Neural cell (in vitro differentiated cells): ENCODE measurements at regions not wholly inside any gene's neighbourhood (a gene's known extent, or its start where the extent isn't known, plus 50 kb on each side); places are given as distances from the start of the nearest gene placed in this dataset.
A peak's percentile ranks its signal among the peaks of the same experiment; 100 is the strongest.

Source experiments
- H2AFZ ChIP-seq: fragments of 200-600, 300-800 bp; sonication (generic), shearing (Covaris generic); 2 replicates; pipeline ENCODE4 v1.6.0; 2014; ENCODE audit warnings: low read depth, mild to moderate bottlenecking, antibody characterized with exemption, low read length, moderate library complexity
- H3F3A ChIP-seq: fragments of 200-600 bp; shearing (Covaris generic); 2 replicates; pipeline ENCODE4 v1.6.1; 2016; ENCODE audit warnings: mild to moderate bottlenecking, moderate library complexity, mixed read lengths, antibody characterized with exemption, low read length; ENCODE audit not compliant: insufficient read depth, poor library complexity, severe bottlenecking
- H3K27ac ChIP-seq: fragments of 200-600, 300-800 bp; sonication (generic), shearing (Covaris generic); 2 replicates; pipeline ENCODE4 v1.5.1; 2014; ENCODE audit warnings: mild to moderate bottlenecking, low read length, moderate library complexity
- H3K27me3 ChIP-seq: fragments of 300-800, 200-600 bp; sonication (generic), shearing (Covaris generic); 2 replicates; pipeline ENCODE4 v1.6.0; 2014; ENCODE audit warnings: mild to moderate bottlenecking, low read depth, low read length, moderate library complexity; ENCODE audit not compliant: insufficient read depth
- H3K36me3 ChIP-seq: fragments of 300-800, 200-600 bp; sonication (generic), shearing (Covaris generic); 2 replicates; pipeline ENCODE4 v1.5.1; 2014; ENCODE audit warnings: mild to moderate bottlenecking, antibody characterized with exemption, low read length, moderate library complexity; ENCODE audit not compliant: insufficient read depth
- H3K4me2 ChIP-seq: fragments of 300-800, 200-600 bp; sonication (generic), shearing (Covaris generic); 2 replicates; pipeline ENCODE4 v1.6.0; 2014; ENCODE audit warnings: mild to moderate bottlenecking, low read length
- H3K4me3 ChIP-seq: fragments of 300-800, 200-600 bp; sonication (generic), shearing (Covaris generic); 2 replicates; pipeline ENCODE4 v1.5.1; 2014; ENCODE audit warnings: mild to moderate bottlenecking, low read length, moderate library complexity
- H3K79me2 ChIP-seq: fragments of 200-600 bp; shearing (Covaris generic); replicated peaks from 2 replicates; pipeline ENCODE4 v1.6.0; 2014; ENCODE audit warnings: mild to moderate bottlenecking, low read length, moderate library complexity; ENCODE audit not compliant: insufficient read depth
- H3K9ac ChIP-seq: fragments of 300-800, 200-600 bp; sonication (generic), shearing (Covaris generic); 2 replicates; pipeline ENCODE4 v1.6.1; 2016; ENCODE audit warnings: mild to moderate bottlenecking, low read length, mixed read lengths
- H3K9me2 ChIP-seq: fragments of 200-600 bp; shearing (Covaris generic); 2 replicates; pipeline ENCODE4 v1.6.1; 2016; ENCODE audit warnings: mild to moderate bottlenecking, low read length, mixed read lengths; ENCODE audit not compliant: insufficient read depth
- H3K9me3 ChIP-seq: fragments of 200-600, 300-800 bp; sonication (generic), shearing (Covaris generic); 2 replicates; pipeline ENCODE4 v1.6.1; 2016; ENCODE audit warnings: mild to moderate bottlenecking, mixed run types, low read length, moderate library complexity, mixed read lengths
- H4K20me1 ChIP-seq: fragments of 200-600 bp; shearing (Covaris generic); 2 replicates; pipeline ENCODE4 v1.6.1; 2016; ENCODE audit warnings: mild to moderate bottlenecking, mixed run types; ENCODE audit not compliant: insufficient read depth
- EP300 ChIP-seq: fragments of 450-650 bp; conservative IDR thresholded peaks from 2 replicates; pipeline ENCODE4 v1.6.1; 2014; ENCODE audit warnings: antibody characterized with exemption, mild to moderate bottlenecking, moderate library complexity; ENCODE audit not compliant: poor library complexity, severe bottlenecking
- EZH2 ChIP-seq: fragments of 200-600, 300-800 bp; shearing (Covaris generic), sonication (generic); IDR thresholded peaks from 2 replicates; pipeline ENCODE4 v1.6.1; 2014; ENCODE audit warnings: antibody characterized with exemption, low read length, borderline replicate concordance, mild to moderate bottlenecking; ENCODE audit not compliant: insufficient read depth, poor library complexity, severe bottlenecking
- MXI1 ChIP-seq: fragments of 450-650 bp; conservative IDR thresholded peaks from 2 replicates; pipeline ENCODE4 v1.6.1; 2014; ENCODE audit warnings: antibody characterized with exemption, mild to moderate bottlenecking; ENCODE audit not compliant: poor library complexity, severe bottlenecking
- POLR2AphosphoS5 ChIP-seq: IDR thresholded peaks from 2 replicates; pipeline ENCODE4 v1.6.1; 2012
- RAD21 ChIP-seq: fragments of 450-650 bp; conservative IDR thresholded peaks from 2 replicates; pipeline ENCODE4 v1.6.1; 2014; ENCODE audit warnings: antibody characterized with exemption, mild to moderate bottlenecking, moderate library complexity
- SMC3 ChIP-seq: fragments of 450-650 bp; conservative IDR thresholded peaks from 2 replicates; pipeline ENCODE4 v1.6.1; 2014; ENCODE audit warnings: antibody characterized with exemption, mild to moderate bottlenecking, moderate library complexity; ENCODE audit not compliant: poor library complexity
- TAF1 ChIP-seq: IDR thresholded peaks from 2 replicates; pipeline ENCODE4 v1.6.1; 2012; ENCODE audit warnings: low read depth
- TF ChIP-seq, protein P1 (sequence below): IDR thresholded peaks from 2 replicates; pipeline ENCODE4 v1.6.1; 2012; ENCODE audit warnings: borderline replicate concordance
- TF ChIP-seq, protein P2 (sequence below): fragments of 450-650 bp; IDR thresholded peaks from 2 replicates; pipeline ENCODE4 v1.5.1; 2014; ENCODE audit warnings: antibody characterized with exemption, mild to moderate bottlenecking, moderate library complexity; ENCODE audit not compliant: poor library complexity, severe bottlenecking

DNA sequence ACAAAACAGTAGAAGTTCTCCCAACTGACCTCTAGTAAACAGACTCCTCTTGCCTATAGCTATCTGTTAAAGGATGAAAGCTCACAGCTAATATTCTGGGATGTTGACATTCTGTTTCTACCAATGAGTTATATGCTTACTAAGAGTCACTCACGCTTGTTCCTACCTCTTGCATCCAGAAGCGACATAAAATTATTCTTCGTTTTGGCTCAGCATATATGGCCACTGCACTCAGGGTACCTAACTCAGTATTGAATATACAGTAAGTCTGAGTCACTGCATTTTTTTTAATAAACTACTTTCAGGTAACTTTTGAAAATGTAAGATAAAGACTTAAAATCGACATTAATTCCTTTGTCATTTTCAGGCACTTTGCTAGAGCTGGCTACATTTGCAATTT lies 214.4 kb upstream of the STXBP5 start:
- Histone ChIP-seq H3K9me3 (no peaks in the 10 kb centered on the region), H3K27me3 (no peaks in the 10 kb centered on the region), H3K9ac (no peak overlapping the region), H4K20me1 (no peaks in the 10 kb centered on the region), H3K9me2 (no peaks in the 10 kb centered on the region), H3K36me3 (no peaks in the 10 kb centered on the region), H3F3A (no peaks in the 10 kb centered on the region), H3K27ac (peak overlapping the region; percentile 86), H3K4me3 (no peak overlapping the region), H3K79me2 (no peaks in the 10 kb centered on the region), H3K4me2 (no peak overlapping the region), H2AFZ (no peak overlapping the region)
- TF ChIP-seq EZH2 (no peak), SMC3 (no peak), TAF1 (no peak), POLR2AphosphoS5 (no peak), EP300 (no peak), RAD21 (no peak), MXI1 (no peak)
- TF ChIP-seq, protein P1, sequence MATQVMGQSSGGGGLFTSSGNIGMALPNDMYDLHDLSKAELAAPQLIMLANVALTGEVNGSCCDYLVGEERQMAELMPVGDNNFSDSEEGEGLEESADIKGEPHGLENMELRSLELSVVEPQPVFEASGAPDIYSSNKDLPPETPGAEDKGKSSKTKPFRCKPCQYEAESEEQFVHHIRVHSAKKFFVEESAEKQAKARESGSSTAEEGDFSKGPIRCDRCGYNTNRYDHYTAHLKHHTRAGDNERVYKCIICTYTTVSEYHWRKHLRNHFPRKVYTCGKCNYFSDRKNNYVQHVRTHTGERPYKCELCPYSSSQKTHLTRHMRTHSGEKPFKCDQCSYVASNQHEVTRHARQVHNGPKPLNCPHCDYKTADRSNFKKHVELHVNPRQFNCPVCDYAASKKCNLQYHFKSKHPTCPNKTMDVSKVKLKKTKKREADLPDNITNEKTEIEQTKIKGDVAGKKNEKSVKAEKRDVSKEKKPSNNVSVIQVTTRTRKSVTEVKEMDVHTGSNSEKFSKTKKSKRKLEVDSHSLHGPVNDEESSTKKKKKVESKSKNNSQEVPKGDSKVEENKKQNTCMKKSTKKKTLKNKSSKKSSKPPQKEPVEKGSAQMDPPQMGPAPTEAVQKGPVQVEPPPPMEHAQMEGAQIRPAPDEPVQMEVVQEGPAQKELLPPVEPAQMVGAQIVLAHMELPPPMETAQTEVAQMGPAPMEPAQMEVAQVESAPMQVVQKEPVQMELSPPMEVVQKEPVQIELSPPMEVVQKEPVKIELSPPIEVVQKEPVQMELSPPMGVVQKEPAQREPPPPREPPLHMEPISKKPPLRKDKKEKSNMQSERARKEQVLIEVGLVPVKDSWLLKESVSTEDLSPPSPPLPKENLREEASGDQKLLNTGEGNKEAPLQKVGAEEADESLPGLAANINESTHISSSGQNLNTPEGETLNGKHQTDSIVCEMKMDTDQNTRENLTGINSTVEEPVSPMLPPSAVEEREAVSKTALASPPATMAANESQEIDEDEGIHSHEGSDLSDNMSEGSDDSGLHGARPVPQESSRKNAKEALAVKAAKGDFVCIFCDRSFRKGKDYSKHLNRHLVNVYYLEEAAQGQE = no peak
- TF ChIP-seq, protein P2, sequence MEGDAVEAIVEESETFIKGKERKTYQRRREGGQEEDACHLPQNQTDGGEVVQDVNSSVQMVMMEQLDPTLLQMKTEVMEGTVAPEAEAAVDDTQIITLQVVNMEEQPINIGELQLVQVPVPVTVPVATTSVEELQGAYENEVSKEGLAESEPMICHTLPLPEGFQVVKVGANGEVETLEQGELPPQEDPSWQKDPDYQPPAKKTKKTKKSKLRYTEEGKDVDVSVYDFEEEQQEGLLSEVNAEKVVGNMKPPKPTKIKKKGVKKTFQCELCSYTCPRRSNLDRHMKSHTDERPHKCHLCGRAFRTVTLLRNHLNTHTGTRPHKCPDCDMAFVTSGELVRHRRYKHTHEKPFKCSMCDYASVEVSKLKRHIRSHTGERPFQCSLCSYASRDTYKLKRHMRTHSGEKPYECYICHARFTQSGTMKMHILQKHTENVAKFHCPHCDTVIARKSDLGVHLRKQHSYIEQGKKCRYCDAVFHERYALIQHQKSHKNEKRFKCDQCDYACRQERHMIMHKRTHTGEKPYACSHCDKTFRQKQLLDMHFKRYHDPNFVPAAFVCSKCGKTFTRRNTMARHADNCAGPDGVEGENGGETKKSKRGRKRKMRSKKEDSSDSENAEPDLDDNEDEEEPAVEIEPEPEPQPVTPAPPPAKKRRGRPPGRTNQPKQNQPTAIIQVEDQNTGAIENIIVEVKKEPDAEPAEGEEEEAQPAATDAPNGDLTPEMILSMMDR = no peak

DNA sequence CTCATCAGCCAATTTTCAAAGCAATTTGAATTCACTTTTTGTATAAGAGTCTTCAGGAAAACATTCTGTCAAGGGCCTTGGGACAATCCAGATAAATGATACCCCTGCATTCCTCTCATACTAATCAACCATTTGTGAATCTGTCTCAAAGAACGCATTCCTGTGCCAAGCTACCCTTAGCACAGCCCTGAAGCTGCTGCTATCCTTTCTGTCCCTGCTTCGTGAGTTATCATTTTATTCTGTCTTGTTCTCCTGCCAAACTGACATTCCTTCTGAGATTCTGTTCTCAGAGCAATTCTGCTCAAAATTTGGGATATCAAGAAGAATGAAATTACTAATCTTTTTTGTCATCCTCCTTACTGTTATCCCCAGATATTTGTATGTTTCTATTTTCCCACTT lies 213.9 kb upstream of the STXBP5 start:
- Histone ChIP-seq H3K4me2 (no peak overlapping the region), H3K4me3 (peak overlapping the region; percentile 0), H3K79me2 (no peaks in the 10 kb centered on the region), H2AFZ (no peak overlapping the region), H3K9me3 (no peaks in the 10 kb centered on the region), H3F3A (no peaks in the 10 kb centered on the region), H4K20me1 (no peaks in the 10 kb centered on the region), H3K27me3 (no peaks in the 10 kb centered on the region), H3K36me3 (no peaks in the 10 kb centered on the region), H3K9ac (no peak overlapping the region), H3K9me2 (no peaks in the 10 kb centered on the region), H3K27ac (peak overlapping the region; percentile 86)
- TF ChIP-seq EZH2 (no peak), MXI1 (no peak), RAD21 (no peak), EP300 (no peak), POLR2AphosphoS5 (no peak), TAF1 (no peak), SMC3 (no peak)
- TF ChIP-seq, protein P2 = no peak
- TF ChIP-seq, protein P1 = no peak
